A673 (cell line): ENCODE measurements at regions not wholly inside any gene's neighbourhood (a gene's known extent, or its start where the extent isn't known, plus 50 kb on each side); places are given as distances from the start of the nearest gene placed in this dataset.

Source experiments
- CTCF ChIP-seq: fragments of 300-800, 200-600 bp; sonication (generic); conservative IDR thresholded peaks from 2 replicates; pipeline ENCODE4 v1.5.1; 2017; ENCODE audit warnings: low read depth, mild to moderate bottlenecking, antibody characterized with exemption, low read length, moderate library complexity, mixed read lengths
- EZH2 ChIP-seq: fragments of 200-600 bp; sonication (generic); IDR thresholded peaks from 2 replicates; pipeline ENCODE4 v1.6.1; 2017; ENCODE audit warnings: borderline replicate concordance, low read depth, mild to moderate bottlenecking, mixed read lengths, antibody characterized with exemption, low read length; ENCODE audit not compliant: poor library complexity, severe bottlenecking

- no peak for TF ChIP-seq CTCF
- TF ChIP-seq EZH2 = no peak
These were observed 147.1 kb downstream of the ADSS2 start for GRCh38 chr1:244304656-244305055.
